Adipocyte (in vitro differentiated cells): ENCODE measurements at regions not wholly inside any gene's neighbourhood (a gene's known extent, or its start where the extent isn't known, plus 50 kb on each side); places are given as distances from the start of the nearest gene placed in this dataset.

Experiments used
- DNase-seq: peaks from one replicate; pipeline ENCODE4 v3.0.0-alpha.2; 2015; ENCODE audit warnings: low read depth
- H3K27me3 ChIP-seq: replicated peaks from 2 replicates; pipeline ENCODE4 v1.7.0; 2013; ENCODE audit warnings: mild to moderate bottlenecking, low read length, moderate library complexity; ENCODE audit not compliant: control insufficient read depth, insufficient read depth
- H3K36me3 ChIP-seq: 2 replicates; pipeline ENCODE4 v1.7.0; 2013; ENCODE audit warnings: low read length, mild to moderate bottlenecking, moderate library complexity; ENCODE audit not compliant: control insufficient read depth, insufficient read depth, severe bottlenecking
- H3K4me1 ChIP-seq: 2 replicates; pipeline ENCODE4 v1.7.0; 2013; ENCODE audit warnings: mild to moderate bottlenecking, low read length, moderate library complexity; ENCODE audit not compliant: control insufficient read depth, insufficient read depth
- H3K4me3 ChIP-seq: 2 replicates; pipeline ENCODE4 v1.7.0; 2013; ENCODE audit warnings: mild to moderate bottlenecking, low read length, moderate library complexity
- H3K9ac ChIP-seq: 2 replicates; pipeline ENCODE4 v1.7.0; 2013; ENCODE audit warnings: mild to moderate bottlenecking, low read length, moderate library complexity
- H3K9me3 ChIP-seq: 2 replicates; pipeline ENCODE4 v1.7.0; 2013; ENCODE audit warnings: mild to moderate bottlenecking, low read length, moderate library complexity; ENCODE audit not compliant: control insufficient read depth

GRCh38 chr14:53610947-53611346 is 345.7 kb downstream of the BMP4 start:
- Histone ChIP-seq H3K9me3 (no peaks in the 10 kb centered on the region), H3K9ac (no peak overlapping the region), H3K4me3 (no peak overlapping the region), H3K4me1 (no peaks in the 10 kb centered on the region), H3K36me3 (no peaks in the 10 kb centered on the region), H3K27me3 (no peaks in the 10 kb centered on the region)
- DNase-seq = no peak

- H3K27me3 ChIP-seq = no peaks in the 10 kb centered on the region
- no peak overlapping the region for H3K9ac ChIP-seq
- no peaks in the 10 kb centered on the region for H3K9me3 ChIP-seq
- no peak for DNase-seq
- H3K4me3 ChIP-seq = no peak overlapping the region
- no peaks in the 10 kb centered on the region for H3K36me3 ChIP-seq
- no peaks in the 10 kb centered on the region for H3K4me1 ChIP-seq
Measured at GRCh38 chr14:53609009-53609408, 347.6 kb downstream of the BMP4 start.

- H3K4me1 ChIP-seq = no peaks in the 10 kb centered on the region
- no peak overlapping the region for H3K9ac ChIP-seq
- H3K4me3 ChIP-seq = no peak overlapping the region
- H3K27me3 ChIP-seq = no peaks in the 10 kb centered on the region
- no peak for DNase-seq
- no peaks in the 10 kb centered on the region for H3K9me3 ChIP-seq
- H3K36me3 ChIP-seq = no peaks in the 10 kb centered on the region
Measured at GRCh38 chr14:53608369-53608768, 348.3 kb downstream of the BMP4 start.

DNA sequence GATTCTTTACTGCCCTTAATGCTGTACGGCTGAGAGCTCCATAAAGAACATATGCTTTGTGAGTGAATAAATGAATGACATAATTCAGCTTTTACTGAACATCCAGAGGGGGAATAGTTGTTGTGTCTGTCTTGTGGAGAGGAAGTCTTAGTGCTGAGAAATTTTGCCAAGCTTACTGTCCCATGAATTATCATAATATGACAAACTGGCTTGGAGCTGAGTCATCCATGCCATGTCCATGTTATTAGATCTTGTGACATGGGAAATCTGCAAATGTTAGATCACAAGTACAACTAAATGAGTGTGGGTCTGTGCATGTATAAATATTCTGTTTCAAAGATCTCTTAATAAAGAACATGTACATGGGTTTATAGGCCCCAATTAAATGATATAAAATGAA is 350.4 kb downstream of the BMP4 start:
- H3K27me3 ChIP-seq = no peaks in the 10 kb centered on the region
- no peaks in the 10 kb centered on the region for H3K36me3 ChIP-seq
- H3K9me3 ChIP-seq = no peaks in the 10 kb centered on the region
- no peak overlapping the region for H3K9ac ChIP-seq
- no peaks in the 10 kb centered on the region for H3K4me1 ChIP-seq
- DNase-seq = no peak
- H3K4me3 ChIP-seq = no peak overlapping the region

GRCh38 chr14:53605562-53605961 is 351.1 kb downstream of the BMP4 start:
- H3K4me1 ChIP-seq = no peaks in the 10 kb centered on the region
- no peak for DNase-seq
- no peak overlapping the region for H3K9ac ChIP-seq
- no peaks in the 10 kb centered on the region for H3K36me3 ChIP-seq
- H3K27me3 ChIP-seq = no peaks in the 10 kb centered on the region
- no peaks in the 10 kb centered on the region for H3K9me3 ChIP-seq
- no peak overlapping the region for H3K4me3 ChIP-seq

DNA sequence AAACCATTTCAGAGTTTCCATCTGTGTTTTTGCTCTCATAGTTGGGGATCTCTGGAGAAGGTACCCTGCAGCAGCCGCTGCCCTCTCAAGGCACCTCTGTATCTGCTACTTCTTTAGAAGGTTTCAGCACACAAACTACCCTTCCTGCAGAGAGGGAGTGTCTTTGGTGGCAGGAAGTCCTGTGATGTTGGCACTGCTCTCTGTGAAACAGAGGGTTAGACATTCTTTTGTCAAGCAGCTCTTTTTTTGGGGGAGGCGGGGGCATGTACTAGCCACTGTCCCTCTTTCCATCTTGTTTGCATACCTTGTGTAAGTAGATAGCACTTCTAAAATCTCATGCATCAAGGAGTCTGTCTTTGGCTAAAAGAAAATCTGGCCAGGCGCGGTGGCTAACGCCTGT is 352.6 kb downstream of the BMP4 start:
- H3K4me1 ChIP-seq = no peaks in the 10 kb centered on the region
- H3K36me3 ChIP-seq = no peaks in the 10 kb centered on the region
- H3K27me3 ChIP-seq = no peaks in the 10 kb centered on the region
- H3K4me3 ChIP-seq = no peak overlapping the region
- DNase-seq = no peak
- no peak overlapping the region for H3K9ac ChIP-seq
- H3K9me3 ChIP-seq = no peaks in the 10 kb centered on the region

- Histone ChIP-seq H3K9me3 (no peaks in the 10 kb centered on the region), H3K4me3 (no peak overlapping the region), H3K27me3 (no peaks in the 10 kb centered on the region), H3K36me3 (no peaks in the 10 kb centered on the region), H3K4me1 (no peaks in the 10 kb centered on the region), H3K9ac (no peak overlapping the region)
- no peak for DNase-seq
Measured at GRCh38 chr14:53601409-53601808, 355.2 kb downstream of the BMP4 start.

DNA sequence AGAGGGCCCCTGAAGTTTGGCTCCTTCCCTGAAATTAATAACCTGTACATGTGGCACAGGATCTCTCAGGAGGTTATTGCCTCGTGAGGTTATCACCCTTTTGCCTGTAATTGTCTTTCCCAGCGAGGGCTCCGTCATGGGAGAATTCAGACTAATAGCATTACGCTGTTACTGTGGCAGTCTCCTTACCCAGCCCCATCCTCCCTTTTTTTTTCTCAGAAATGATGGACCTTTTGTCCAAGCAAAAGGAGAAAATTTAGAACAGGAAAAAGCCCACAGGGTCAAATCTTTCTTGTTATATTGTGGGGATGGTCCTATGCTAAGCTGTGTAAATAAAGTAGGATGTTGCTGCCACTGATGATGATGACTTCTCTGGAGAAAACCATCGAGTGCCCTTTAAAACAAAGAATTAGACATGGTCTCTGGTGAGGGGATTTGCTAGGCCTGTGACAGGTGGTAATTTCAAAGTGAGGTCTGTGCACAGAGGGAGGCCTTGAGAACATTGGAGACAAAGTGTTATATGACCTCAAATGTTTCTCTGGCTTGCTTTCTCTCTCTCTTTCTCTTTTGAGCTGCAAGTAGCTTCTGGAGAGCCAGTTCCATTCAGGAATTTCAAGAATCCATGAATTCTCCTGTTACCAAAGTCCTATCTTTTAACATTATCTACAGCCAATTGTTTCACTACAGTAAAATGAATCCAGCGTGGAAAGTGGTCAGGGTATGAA is 357.2 kb downstream of the BMP4 start:
- H3K36me3 ChIP-seq = no peaks in the 10 kb centered on the region
- DNase-seq = no peak

GRCh38 chr14:53596853-53597525 is 359.6 kb downstream of the BMP4 start:
- H3K27me3 ChIP-seq = no peaks in the 10 kb centered on the region
- peaks cover 3% of the 10 kb centered on the region for H3K9me3 ChIP-seq
- H3K4me3 ChIP-seq = no peak overlapping the region
- no peaks in the 10 kb centered on the region for H3K36me3 ChIP-seq
- H3K9ac ChIP-seq = no peak overlapping the region
- no peak for DNase-seq
- H3K4me1 ChIP-seq = peaks cover 2% of the 10 kb centered on the region

More for the DNA sequence above, 357.2 kb downstream of the BMP4 start:
- H3K4me1 ChIP-seq = no peaks in the 10 kb centered on the region
- H3K9ac ChIP-seq = no peak overlapping the region
- peaks cover 3% of the 10 kb centered on the region for H3K9me3 ChIP-seq
- H3K27me3 ChIP-seq = no peaks in the 10 kb centered on the region
- no peak overlapping the region for H3K4me3 ChIP-seq

DNA sequence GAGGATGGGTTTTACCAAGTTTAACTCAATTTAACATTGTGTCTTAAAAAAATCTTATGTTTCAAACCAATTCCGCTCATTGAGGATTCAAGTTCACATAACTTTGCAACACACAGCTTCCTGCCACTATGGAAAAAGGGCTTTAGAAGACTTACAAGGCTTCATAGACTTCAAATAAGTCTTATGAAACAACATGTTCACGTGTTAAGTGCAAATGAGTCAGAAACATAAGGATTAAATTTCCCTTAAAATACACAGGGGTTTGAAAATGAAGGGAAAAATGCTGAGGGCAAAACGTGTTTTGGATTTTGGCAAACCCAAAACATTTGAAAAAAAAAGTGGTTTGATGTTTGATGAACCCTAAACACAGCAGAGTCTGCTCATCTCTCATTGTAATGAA is 364.8 kb downstream of the BMP4 start:
- H3K27me3 ChIP-seq = no peaks in the 10 kb centered on the region

GRCh38 chr14:53581504-53581903 is 375.1 kb downstream of the BMP4 start:
- H3K36me3 ChIP-seq = no peaks in the 10 kb centered on the region
- peaks cover 2% of the 10 kb centered on the region for H3K9me3 ChIP-seq
- DNase-seq = no peak
- no peak overlapping the region for H3K4me3 ChIP-seq
- no peaks in the 10 kb centered on the region for H3K4me1 ChIP-seq
- H3K27me3 ChIP-seq = no peaks in the 10 kb centered on the region
- no peak overlapping the region for H3K9ac ChIP-seq

More for the DNA sequence above, 364.8 kb downstream of the BMP4 start:
- Histone ChIP-seq H3K4me3 (no peak overlapping the region), H3K36me3 (no peaks in the 10 kb centered on the region), H3K9ac (no peak overlapping the region), H3K9me3 (peaks cover 3% of the 10 kb centered on the region), H3K4me1 (peaks cover 2% of the 10 kb centered on the region)
- peak; percentile 20 for DNase-seq
